GM23338 (cell line): ENCODE measurements at regions not wholly inside any gene's neighbourhood (a gene's known extent, or its start where the extent isn't known, plus 50 kb on each side); places are given as distances from the start of the nearest gene placed in this dataset.

Experiments
- ATAC-seq: fragments of 200-7000 bp; cut with Tn5 transposase; 3 replicates; pipeline ENCODE4 v1.9.1; 2020
- DNase-seq: peaks from one replicate; pipeline ENCODE4 v3.0.0-alpha.2; 2015; ENCODE audit warnings: low spot score
- H2AFZ ChIP-seq: fragments of 200-600 bp; sonication (generic); 2 replicates; pipeline ENCODE4 v1.8.0; 2016; ENCODE audit warnings: antibody characterized with exemption, mild to moderate bottlenecking, moderate library complexity
- H3F3A ChIP-seq: fragments of 200-600 bp; sonication (generic); replicated peaks from 2 replicates; pipeline ENCODE4 v1.8.0; 2017; ENCODE audit warnings: antibody characterized with exemption, mixed run types, low read depth
- H3K27ac ChIP-seq: fragments of 200-600 bp; sonication (generic); 2 replicates; pipeline ENCODE4 v1.6.1; 2016; ENCODE audit warnings: low read depth
- H3K27me3 ChIP-seq: fragments of 200-600 bp; sonication (generic); 2 replicates; pipeline ENCODE4 v1.8.0; 2016; ENCODE audit warnings: mild to moderate bottlenecking, mixed run types, moderate library complexity; ENCODE audit not compliant: insufficient read depth
- H3K36me3 ChIP-seq: fragments of 200-600 bp; sonication (generic); 2 replicates; pipeline ENCODE4 v1.8.0; 2016; ENCODE audit warnings: mild to moderate bottlenecking; ENCODE audit not compliant: insufficient read depth
- H3K4me1 ChIP-seq: fragments of 200-600 bp; sonication (generic); 2 replicates; pipeline ENCODE4 v1.8.0; 2016; ENCODE audit warnings: mild to moderate bottlenecking, moderate library complexity; ENCODE audit not compliant: insufficient read depth
- H3K4me2 ChIP-seq: fragments of 200-600 bp; sonication (generic); 2 replicates; pipeline ENCODE4 v1.7.1; 2017; ENCODE audit warnings: mixed run types
- H3K4me3 ChIP-seq: fragments of 200-600 bp; sonication (generic); 2 replicates; pipeline ENCODE4 v1.6.1; 2016; ENCODE audit warnings: mixed run types
- H3K79me2 ChIP-seq: fragments of 200-600 bp; sonication (generic); replicated peaks from 2 replicates; pipeline ENCODE4 v1.8.0; 2017; ENCODE audit warnings: mild to moderate bottlenecking; ENCODE audit not compliant: insufficient read depth
- H3K9me2 ChIP-seq: fragments of 200-600 bp; sonication (generic); 2 replicates; pipeline ENCODE4 v1.8.0; 2017; ENCODE audit not compliant: insufficient read depth
- H4K20me1 ChIP-seq: fragments of 200-600 bp; sonication (generic); replicated peaks from 2 replicates; pipeline ENCODE4 v1.8.0; 2017; ENCODE audit warnings: mild to moderate bottlenecking; ENCODE audit not compliant: insufficient read depth
- H3K27ac Mint-ChIP-seq: 2 replicates; pipeline ENCODE4 v1.8.0; 2020; ENCODE audit warnings: inconsistent platforms, mild to moderate bottlenecking, moderate library complexity, mixed read lengths
- H3K27me3 Mint-ChIP-seq: 3 replicates; pipeline ENCODE4 v1.8.0; 2022; ENCODE audit warnings: low read depth, mild to moderate bottlenecking, moderate library complexity, mixed read lengths, inconsistent platforms; ENCODE audit not compliant: insufficient read depth, poor library complexity
- H3K36me3 Mint-ChIP-seq: 3 replicates; pipeline ENCODE4 v1.8.0; 2021; ENCODE audit warnings: low read depth, mild to moderate bottlenecking, inconsistent platforms, moderate library complexity, mixed read lengths
- H3K4me1 Mint-ChIP-seq: 3 replicates; pipeline ENCODE4 v1.8.0; 2020; ENCODE audit warnings: mild to moderate bottlenecking, inconsistent platforms, mixed read lengths
- H3K4me3 Mint-ChIP-seq: 3 replicates; pipeline ENCODE4 v1.8.0; 2021; ENCODE audit warnings: moderate library complexity, mild to moderate bottlenecking, inconsistent platforms, mixed read lengths
- H3K9me3 Mint-ChIP-seq: 3 replicates; pipeline ENCODE4 v1.8.0; 2020; ENCODE audit warnings: moderate library complexity, mild to moderate bottlenecking, inconsistent platforms, mixed read lengths
- EZH2 ChIP-seq: fragments of 200-600 bp; sonication (generic); IDR thresholded peaks from one replicate; pipeline ENCODE4 v1.8.0; 2017; ENCODE audit warnings: antibody characterized with exemption, mild to moderate bottlenecking, low read depth; ENCODE audit not compliant: unreplicated experiment
- EZH2phosphoT487 ChIP-seq: fragments of 200-600 bp; sonication (generic); IDR thresholded peaks from one replicate; pipeline ENCODE4 v1.8.1; 2018; ENCODE audit warnings: antibody characterized with exemption; ENCODE audit not compliant: unreplicated experiment
- JUNB ChIP-seq: IDR thresholded peaks from one replicate; pipeline ENCODE4 v1.6.1; 2016; ENCODE audit warnings: antibody characterized with exemption; ENCODE audit not compliant: unreplicated experiment
- NANOG ChIP-seq: IDR thresholded peaks from 2 replicates; pipeline ENCODE4 v1.6.1; 2016; ENCODE audit warnings: antibody characterized with exemption, borderline replicate concordance
- POLR2AphosphoS5 ChIP-seq: IDR thresholded peaks from 2 replicates; pipeline ENCODE4 v1.6.1; 2016; ENCODE audit warnings: antibody characterized with exemption, low read depth
- REST ChIP-seq: IDR thresholded peaks from one replicate; pipeline ENCODE4 v1.6.1; 2018; ENCODE audit warnings: antibody characterized with exemption; ENCODE audit not compliant: unreplicated experiment
- ZNF114 ChIP-seq: fragments of 250-450 bp; sonication (Bioruptor Pico); IDR thresholded peaks from 2 replicates; pipeline ENCODE4 v1.5.0; 2020; ENCODE audit warnings: mild to moderate bottlenecking, moderate library complexity
- TF ChIP-seq, protein P1 (sequence below), 2 experiments: fragments of 200-600 bp in 1 of 2; sonication (generic) in 1 of 2; conservative IDR thresholded peaks; 2 replicates each; pipeline versions ENCODE4 v1.5.1 to v1.6.1; 2016 to 2017; ENCODE audit warnings: antibody characterized with exemption in 2 of 2, low read depth in 2 of 2, mild to moderate bottlenecking in 2 of 2, moderate library complexity in 1 of 2
- TF ChIP-seq, protein P2 (sequence below): IDR thresholded peaks from 2 replicates; pipeline ENCODE4 v1.6.1; 2016; ENCODE audit warnings: antibody characterized with exemption

GRCh38 chr4:188495169-188495568 is 355.9 kb downstream of the TRIML1 start (continued):
- TF ChIP-seq, protein P1, sequence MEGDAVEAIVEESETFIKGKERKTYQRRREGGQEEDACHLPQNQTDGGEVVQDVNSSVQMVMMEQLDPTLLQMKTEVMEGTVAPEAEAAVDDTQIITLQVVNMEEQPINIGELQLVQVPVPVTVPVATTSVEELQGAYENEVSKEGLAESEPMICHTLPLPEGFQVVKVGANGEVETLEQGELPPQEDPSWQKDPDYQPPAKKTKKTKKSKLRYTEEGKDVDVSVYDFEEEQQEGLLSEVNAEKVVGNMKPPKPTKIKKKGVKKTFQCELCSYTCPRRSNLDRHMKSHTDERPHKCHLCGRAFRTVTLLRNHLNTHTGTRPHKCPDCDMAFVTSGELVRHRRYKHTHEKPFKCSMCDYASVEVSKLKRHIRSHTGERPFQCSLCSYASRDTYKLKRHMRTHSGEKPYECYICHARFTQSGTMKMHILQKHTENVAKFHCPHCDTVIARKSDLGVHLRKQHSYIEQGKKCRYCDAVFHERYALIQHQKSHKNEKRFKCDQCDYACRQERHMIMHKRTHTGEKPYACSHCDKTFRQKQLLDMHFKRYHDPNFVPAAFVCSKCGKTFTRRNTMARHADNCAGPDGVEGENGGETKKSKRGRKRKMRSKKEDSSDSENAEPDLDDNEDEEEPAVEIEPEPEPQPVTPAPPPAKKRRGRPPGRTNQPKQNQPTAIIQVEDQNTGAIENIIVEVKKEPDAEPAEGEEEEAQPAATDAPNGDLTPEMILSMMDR (conservative IDR thresholded peaks at IDR 0.05; ENCODE audit: low read depth in 2 of 2) = no peak
- TF ChIP-seq REST = no peak
- no peak for TF ChIP-seq JUNB
- TF ChIP-seq EZH2phosphoT487 = no peak

GRCh38 chr4:188511431-188511830 is 372.2 kb downstream of the TRIML1 start:
- Histone ChIP-seq H2AFZ (peak overlapping the region; percentile 38; the same call in 1 of the 2 replicates), H3F3A (no peaks in the 10 kb centered on the region), H3K4me3 (no peak overlapping the region), H3K4me1 (no peaks in the 10 kb centered on the region), H3K4me2 (no peak overlapping the region), H3K27ac (no peak overlapping the region), H3K79me2 (no peaks in the 10 kb centered on the region), H4K20me1 (no peaks in the 10 kb centered on the region), H3K9me2 (0 out of 2 replicates have a peak, but pooled peaks cover 6% of the 10 kb centered on the region), H3K27me3 (no peaks in the 10 kb centered on the region), H3K36me3 (no peaks in the 10 kb centered on the region)
- Mint-ChIP-seq H3K4me3 (no peak overlapping the region), H3K9me3 (peaks cover 5% of the 10 kb centered on the region; the same call in 1 of the 3 replicates), H3K27me3 (no peaks in the 10 kb centered on the region), H3K27ac (no peak overlapping the region), H3K4me1 (peaks cover 2% of the 10 kb centered on the region; the same call in 1 of the 3 replicates), H3K36me3 (no peaks in the 10 kb centered on the region)
- DNase-seq (no peak), ATAC-seq (no peak)
- TF ChIP-seq, protein P2, sequence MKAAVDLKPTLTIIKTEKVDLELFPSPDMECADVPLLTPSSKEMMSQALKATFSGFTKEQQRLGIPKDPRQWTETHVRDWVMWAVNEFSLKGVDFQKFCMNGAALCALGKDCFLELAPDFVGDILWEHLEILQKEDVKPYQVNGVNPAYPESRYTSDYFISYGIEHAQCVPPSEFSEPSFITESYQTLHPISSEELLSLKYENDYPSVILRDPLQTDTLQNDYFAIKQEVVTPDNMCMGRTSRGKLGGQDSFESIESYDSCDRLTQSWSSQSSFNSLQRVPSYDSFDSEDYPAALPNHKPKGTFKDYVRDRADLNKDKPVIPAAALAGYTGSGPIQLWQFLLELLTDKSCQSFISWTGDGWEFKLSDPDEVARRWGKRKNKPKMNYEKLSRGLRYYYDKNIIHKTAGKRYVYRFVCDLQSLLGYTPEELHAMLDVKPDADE = no peak
- no peak for TF ChIP-seq NANOG

GRCh38 chr4:188532751-188533150 is 393.5 kb downstream of the TRIML1 start:
- no peaks in the 10 kb centered on the region for H3F3A ChIP-seq
- H3K36me3 ChIP-seq = no peaks in the 10 kb centered on the region
- DNase-seq (no peak), ATAC-seq (no peak)
- no peak overlapping the region for H2AFZ ChIP-seq
- Mint-ChIP-seq H3K4me1 (no peaks in the 10 kb centered on the region), H3K9me3 (no peaks in the 10 kb centered on the region; the same call in 2 of the 3 replicates), H3K4me3 (no peak overlapping the region), H3K36me3 (no peaks in the 10 kb centered on the region), H3K27me3 (peaks cover 3% of the 10 kb centered on the region), H3K27ac (no peak overlapping the region)
- no peaks in the 10 kb centered on the region for H3K9me2 ChIP-seq
- no peaks in the 10 kb centered on the region for H3K27me3 ChIP-seq
- H4K20me1 ChIP-seq = no peaks in the 10 kb centered on the region
- no peak overlapping the region for H3K27ac ChIP-seq
- no peaks in the 10 kb centered on the region for H3K4me1 ChIP-seq
- H3K79me2 ChIP-seq = no peaks in the 10 kb centered on the region
- no peak overlapping the region for H3K4me2 ChIP-seq
- no peak overlapping the region for H3K4me3 ChIP-seq
- TF ChIP-seq, protein P1 (conservative IDR thresholded peaks at IDR 0.05; ENCODE audit: low read depth in 2 of 2) = no peak
- TF ChIP-seq EZH2 = no peak
- TF ChIP-seq ZNF114 (CRISPR knock-in tag) = no peak
- no peak for TF ChIP-seq POLR2AphosphoS5
